ENCODE measurements at regions not wholly inside any gene's neighbourhood (a gene's known extent, or its start where the extent isn't known, plus 50 kb on each side); places are given as distances from the start of the nearest gene placed in this dataset.

DNA sequence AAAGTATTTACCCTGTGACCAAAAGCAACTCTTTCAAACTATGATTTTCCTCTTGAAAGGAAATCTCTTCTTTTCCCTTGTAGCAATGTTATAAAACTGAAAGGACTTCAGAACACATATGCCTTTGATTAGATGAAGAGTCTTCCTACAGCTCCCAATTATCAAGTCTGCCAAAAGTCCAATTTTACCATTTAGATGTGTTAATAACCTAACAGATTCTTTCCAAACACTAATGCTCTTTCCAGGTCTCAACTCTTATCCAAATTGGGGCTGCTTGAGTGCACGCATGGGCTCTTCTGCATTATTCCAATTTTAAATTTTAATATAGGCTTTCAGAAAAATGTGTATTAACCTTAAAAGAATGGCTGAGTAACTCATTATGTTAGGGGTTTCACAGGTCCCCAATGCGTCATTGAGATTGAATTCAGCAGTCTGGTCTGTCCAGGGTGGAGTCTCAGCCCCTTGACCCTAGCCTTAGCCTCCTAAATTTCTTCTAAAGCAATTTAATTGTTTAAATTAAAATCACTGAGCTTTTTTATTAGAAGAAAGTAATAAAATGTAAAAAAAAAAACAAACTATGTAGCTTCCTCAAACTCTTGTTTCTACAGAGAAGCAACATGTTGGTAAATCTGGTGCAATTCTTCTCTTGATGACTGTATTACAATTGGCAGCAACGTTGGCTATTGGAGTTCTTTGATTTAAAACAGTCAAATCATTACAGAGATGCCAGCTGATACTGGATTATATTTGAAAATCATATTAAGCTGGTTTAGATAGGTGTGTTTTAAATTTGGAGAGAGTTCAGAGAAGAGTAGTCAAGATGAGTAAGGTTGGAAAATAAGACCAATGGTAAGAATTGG is 170.4 kb downstream of the DKK1 start:
- TF ChIP-seq EP300 (conservative IDR thresholded peaks at IDR 0.05; ENCODE audit: poor library complexity, severe bottlenecking) (no peak), EZH2 (IDR thresholded peaks at IDR 0.05; ENCODE audit: borderline replicate concordance, insufficient read depth, low read length, poor library complexity, severe bottlenecking) (no peak), TAF1 (IDR thresholded peaks at IDR 0.05; ENCODE audit: low read depth) (no peak), MXI1 (conservative IDR thresholded peaks at IDR 0.05; ENCODE audit: poor library complexity, severe bottlenecking) (no peak), SMC3 (conservative IDR thresholded peaks at IDR 0.05; ENCODE audit: poor library complexity) (no peak)
- TF ChIP-seq, protein P1, sequence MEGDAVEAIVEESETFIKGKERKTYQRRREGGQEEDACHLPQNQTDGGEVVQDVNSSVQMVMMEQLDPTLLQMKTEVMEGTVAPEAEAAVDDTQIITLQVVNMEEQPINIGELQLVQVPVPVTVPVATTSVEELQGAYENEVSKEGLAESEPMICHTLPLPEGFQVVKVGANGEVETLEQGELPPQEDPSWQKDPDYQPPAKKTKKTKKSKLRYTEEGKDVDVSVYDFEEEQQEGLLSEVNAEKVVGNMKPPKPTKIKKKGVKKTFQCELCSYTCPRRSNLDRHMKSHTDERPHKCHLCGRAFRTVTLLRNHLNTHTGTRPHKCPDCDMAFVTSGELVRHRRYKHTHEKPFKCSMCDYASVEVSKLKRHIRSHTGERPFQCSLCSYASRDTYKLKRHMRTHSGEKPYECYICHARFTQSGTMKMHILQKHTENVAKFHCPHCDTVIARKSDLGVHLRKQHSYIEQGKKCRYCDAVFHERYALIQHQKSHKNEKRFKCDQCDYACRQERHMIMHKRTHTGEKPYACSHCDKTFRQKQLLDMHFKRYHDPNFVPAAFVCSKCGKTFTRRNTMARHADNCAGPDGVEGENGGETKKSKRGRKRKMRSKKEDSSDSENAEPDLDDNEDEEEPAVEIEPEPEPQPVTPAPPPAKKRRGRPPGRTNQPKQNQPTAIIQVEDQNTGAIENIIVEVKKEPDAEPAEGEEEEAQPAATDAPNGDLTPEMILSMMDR (IDR thresholded peaks at IDR 0.05; ENCODE audit: poor library complexity, severe bottlenecking): no peak
- TF ChIP-seq, protein P2, sequence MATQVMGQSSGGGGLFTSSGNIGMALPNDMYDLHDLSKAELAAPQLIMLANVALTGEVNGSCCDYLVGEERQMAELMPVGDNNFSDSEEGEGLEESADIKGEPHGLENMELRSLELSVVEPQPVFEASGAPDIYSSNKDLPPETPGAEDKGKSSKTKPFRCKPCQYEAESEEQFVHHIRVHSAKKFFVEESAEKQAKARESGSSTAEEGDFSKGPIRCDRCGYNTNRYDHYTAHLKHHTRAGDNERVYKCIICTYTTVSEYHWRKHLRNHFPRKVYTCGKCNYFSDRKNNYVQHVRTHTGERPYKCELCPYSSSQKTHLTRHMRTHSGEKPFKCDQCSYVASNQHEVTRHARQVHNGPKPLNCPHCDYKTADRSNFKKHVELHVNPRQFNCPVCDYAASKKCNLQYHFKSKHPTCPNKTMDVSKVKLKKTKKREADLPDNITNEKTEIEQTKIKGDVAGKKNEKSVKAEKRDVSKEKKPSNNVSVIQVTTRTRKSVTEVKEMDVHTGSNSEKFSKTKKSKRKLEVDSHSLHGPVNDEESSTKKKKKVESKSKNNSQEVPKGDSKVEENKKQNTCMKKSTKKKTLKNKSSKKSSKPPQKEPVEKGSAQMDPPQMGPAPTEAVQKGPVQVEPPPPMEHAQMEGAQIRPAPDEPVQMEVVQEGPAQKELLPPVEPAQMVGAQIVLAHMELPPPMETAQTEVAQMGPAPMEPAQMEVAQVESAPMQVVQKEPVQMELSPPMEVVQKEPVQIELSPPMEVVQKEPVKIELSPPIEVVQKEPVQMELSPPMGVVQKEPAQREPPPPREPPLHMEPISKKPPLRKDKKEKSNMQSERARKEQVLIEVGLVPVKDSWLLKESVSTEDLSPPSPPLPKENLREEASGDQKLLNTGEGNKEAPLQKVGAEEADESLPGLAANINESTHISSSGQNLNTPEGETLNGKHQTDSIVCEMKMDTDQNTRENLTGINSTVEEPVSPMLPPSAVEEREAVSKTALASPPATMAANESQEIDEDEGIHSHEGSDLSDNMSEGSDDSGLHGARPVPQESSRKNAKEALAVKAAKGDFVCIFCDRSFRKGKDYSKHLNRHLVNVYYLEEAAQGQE (IDR thresholded peaks at IDR 0.05; ENCODE audit: borderline replicate concordance): no peak
- Histone ChIP-seq H3K27me3 (ENCODE audit: insufficient read depth, low read depth, low read length) (no peaks in the 10 kb centered on the region), H3K4me3 (ENCODE audit: low read length) (no peak overlapping the region), H3K36me3 (ENCODE audit: insufficient read depth, low read length) (no peaks in the 10 kb centered on the region), H3K27ac (ENCODE audit: low read length) (no peak overlapping the region), H2AFZ (ENCODE audit: low read depth, low read length) (no peak overlapping the region), H3F3A (ENCODE audit: insufficient read depth, low read length, poor library complexity, severe bottlenecking) (no peaks in the 10 kb centered on the region), H3K9me3 (ENCODE audit: low read length) (no peaks in the 10 kb centered on the region), H4K20me1 (ENCODE audit: insufficient read depth) (no peaks in the 10 kb centered on the region), H3K9me2 (ENCODE audit: insufficient read depth, low read length) (no peaks in the 10 kb centered on the region), H3K4me2 (ENCODE audit: low read length) (no peak overlapping the region), H3K9ac (ENCODE audit: low read length) (no peak overlapping the region), H3K79me2 (replicated peaks; ENCODE audit: insufficient read depth, low read length) (no peaks in the 10 kb centered on the region)

DNA sequence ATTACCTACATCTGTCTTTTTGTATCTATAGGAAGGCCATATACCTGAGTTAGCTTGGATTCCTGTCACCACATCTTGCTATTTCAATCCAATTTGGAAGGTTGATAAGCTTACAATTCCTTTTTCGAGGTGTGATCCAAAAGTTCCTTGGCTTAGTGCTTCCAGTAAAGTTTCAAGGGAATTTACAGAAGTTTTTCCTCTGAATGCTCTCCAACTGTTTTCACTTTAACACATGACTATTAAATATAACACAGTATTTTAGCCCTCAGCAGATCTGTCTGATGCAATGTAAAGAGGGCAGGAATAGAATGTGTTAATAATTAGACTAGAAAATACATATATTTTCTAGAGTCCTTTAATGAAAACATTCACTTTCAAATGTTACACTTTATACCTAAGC is 171.4 kb downstream of the DKK1 start:
- H2AFZ ChIP-seq (ENCODE audit: low read depth, low read length): no peak overlapping the region
- H3K27ac ChIP-seq (ENCODE audit: low read length): no peak overlapping the region
- no peaks in the 10 kb centered on the region for H3F3A ChIP-seq (ENCODE audit: insufficient read depth, low read length, poor library complexity, severe bottlenecking)
- TF ChIP-seq, protein P2 (IDR thresholded peaks at IDR 0.05; ENCODE audit: borderline replicate concordance): no peak
- TF ChIP-seq SMC3 (conservative IDR thresholded peaks at IDR 0.05; ENCODE audit: poor library complexity): no peak
- no peak for TF ChIP-seq RAD21 (conservative IDR thresholded peaks at IDR 0.05)
- TF ChIP-seq POLR2AphosphoS5 (IDR thresholded peaks at IDR 0.05): no peak
- no peak for TF ChIP-seq EP300 (conservative IDR thresholded peaks at IDR 0.05; ENCODE audit: poor library complexity, severe bottlenecking)
- TF ChIP-seq, protein P1 (IDR thresholded peaks at IDR 0.05; ENCODE audit: poor library complexity, severe bottlenecking): no peak
- no peak for TF ChIP-seq EZH2 (IDR thresholded peaks at IDR 0.05; ENCODE audit: borderline replicate concordance, insufficient read depth, low read length, poor library complexity, severe bottlenecking)
- no peak for TF ChIP-seq MXI1 (conservative IDR thresholded peaks at IDR 0.05; ENCODE audit: poor library complexity, severe bottlenecking)
- no peak for TF ChIP-seq TAF1 (IDR thresholded peaks at IDR 0.05; ENCODE audit: low read depth)
- H3K9me3 ChIP-seq (ENCODE audit: low read length): no peaks in the 10 kb centered on the region
- no peaks in the 10 kb centered on the region for H3K9me2 ChIP-seq (ENCODE audit: insufficient read depth, low read length)
- no peaks in the 10 kb centered on the region for H3K27me3 ChIP-seq (ENCODE audit: insufficient read depth, low read depth, low read length)
- H3K9ac ChIP-seq (ENCODE audit: low read length): no peak overlapping the region
- no peak overlapping the region for H3K4me2 ChIP-seq (ENCODE audit: low read length)
- no peak overlapping the region for H3K4me3 ChIP-seq (ENCODE audit: low read length)
- no peaks in the 10 kb centered on the region for H3K36me3 ChIP-seq (ENCODE audit: insufficient read depth, low read length)
- no peaks in the 10 kb centered on the region for H3K79me2 ChIP-seq (replicated peaks; ENCODE audit: insufficient read depth, low read length)
- H4K20me1 ChIP-seq (ENCODE audit: insufficient read depth): no peaks in the 10 kb centered on the region

All from neural cell (in vitro differentiated cells).